ENCODE measurements at regions not wholly inside any gene's neighbourhood (a gene's known extent, or its start where the extent isn't known, plus 50 kb on each side); places are given as distances from the start of the nearest gene placed in this dataset.

GRCh38 chr15:70558406-70559264 lies 204.7 kb downstream of the UACA start:
- H3K4me3 ChIP-seq (ENCODE audit: low read depth in 1 of 2, low read length in 2 of 2), result no peak overlapping the region
- no peaks in the 10 kb centered on the region for H3K27me3 ChIP-seq (ENCODE audit: control insufficient read depth in 1 of 2, insufficient read depth in 2 of 2, low read length in 2 of 2)
- WGBS, 2 donors, result 83 to 89% methylated on average over 10 of the region's 10 CpGs

DNA sequence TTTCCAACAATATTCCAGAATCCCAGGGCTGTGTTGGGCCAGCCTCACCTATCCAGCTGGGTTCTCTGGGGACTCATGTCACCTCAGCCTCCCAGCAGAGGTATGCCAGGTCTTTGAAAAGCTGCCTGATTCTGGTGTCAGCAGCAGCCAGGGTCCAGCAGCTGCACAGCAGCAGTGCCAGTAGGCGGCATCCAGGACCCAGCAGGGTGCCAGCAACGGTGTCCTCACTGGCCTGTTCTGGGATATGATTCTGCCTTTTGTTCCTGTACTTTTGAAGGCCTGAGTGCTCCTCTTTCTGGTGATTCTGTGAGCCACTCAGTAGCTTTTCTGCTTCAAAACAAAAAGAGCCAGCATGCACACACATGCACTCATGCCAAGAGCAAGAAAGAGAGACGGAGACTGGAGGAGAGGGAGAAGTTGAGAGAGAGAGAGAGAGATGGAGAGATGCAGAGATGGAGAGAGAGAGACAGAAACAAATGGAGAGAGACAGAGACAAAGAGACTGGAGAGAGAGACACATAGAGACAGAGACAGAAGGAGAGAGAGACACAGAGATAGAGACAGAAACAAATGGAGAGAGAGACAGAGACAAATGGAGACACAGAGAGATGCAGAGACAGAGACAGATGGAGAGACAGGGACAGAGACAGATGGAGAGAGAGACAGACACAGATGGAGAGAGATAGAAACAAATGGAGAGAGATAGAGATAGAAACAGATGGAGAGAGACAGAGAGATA lies 205.7 kb downstream of the UACA start:
- 58 to 61% methylated on average over 3 of the region's 3 CpGs for WGBS, 2 donors
- peaks cover 0 to 4% of the 10 kb centered on the region in 2 donors for H3K27me3 ChIP-seq (ENCODE audit: control insufficient read depth in 1 of 2, insufficient read depth in 2 of 2, low read length in 2 of 2)

More at GRCh38 chr15:70558406-70559264, 204.7 kb downstream of the UACA start:
- no peak overlapping the region for H3K27ac ChIP-seq (ENCODE audit: low read depth in 2 of 2, low read length in 1 of 2)
- H3K4me1 ChIP-seq (ENCODE audit: control insufficient read depth in 2 of 2, insufficient read depth in 2 of 2, low read length in 1 of 2), result peaks cover 4 to 8% of the 10 kb centered on the region in 2 donors
- H3K9me3 ChIP-seq (ENCODE audit: control insufficient read depth in 2 of 2, insufficient read depth in 1 of 2, low read depth in 1 of 2, low read length in 1 of 2), result peaks cover 0 to 3% of the 10 kb centered on the region in 2 donors
- no peaks in the 10 kb centered on the region for H3K36me3 ChIP-seq (ENCODE audit: control insufficient read depth in 2 of 2, insufficient read depth in 2 of 2, low read length in 1 of 2)

GRCh38 chr15:70556779-70557178 lies 206.6 kb downstream of the UACA start:
- H3K36me3 ChIP-seq (ENCODE audit: control insufficient read depth in 2 of 2, insufficient read depth in 2 of 2, low read length in 1 of 2), result no peaks in the 10 kb centered on the region
- no peak overlapping the region for H3K27ac ChIP-seq (ENCODE audit: low read depth in 2 of 2, low read length in 1 of 2)
- WGBS, 2 donors, result 64 to 68% methylated on average over 7 of the region's 7 CpGs
- peaks cover 0 to 4% of the 10 kb centered on the region in 2 donors for H3K27me3 ChIP-seq (ENCODE audit: control insufficient read depth in 1 of 2, insufficient read depth in 2 of 2, low read length in 2 of 2)
- H3K4me3 ChIP-seq (ENCODE audit: low read depth in 1 of 2, low read length in 2 of 2), result no peak overlapping the region
- H3K9me3 ChIP-seq (ENCODE audit: control insufficient read depth in 2 of 2, insufficient read depth in 1 of 2, low read depth in 1 of 2, low read length in 1 of 2), result peaks cover 0 to 3% of the 10 kb centered on the region in 2 donors
- peaks cover 4 to 8% of the 10 kb centered on the region in 2 donors for H3K4me1 ChIP-seq (ENCODE audit: control insufficient read depth in 2 of 2, insufficient read depth in 2 of 2, low read length in 1 of 2)

More for the DNA sequence above, 205.7 kb downstream of the UACA start:
- Histone ChIP-seq H3K9me3 (ENCODE audit: control insufficient read depth in 2 of 2, insufficient read depth in 1 of 2, low read depth in 1 of 2, low read length in 1 of 2) (peaks cover 0 to 3% of the 10 kb centered on the region in 2 donors), H3K4me1 (ENCODE audit: control insufficient read depth in 2 of 2, insufficient read depth in 2 of 2, low read length in 1 of 2) (peaks cover 4 to 8% of the 10 kb centered on the region in 2 donors), H3K4me3 (ENCODE audit: low read depth in 1 of 2, low read length in 2 of 2) (no peak overlapping the region), H3K36me3 (ENCODE audit: control insufficient read depth in 2 of 2, insufficient read depth in 2 of 2, low read length in 1 of 2) (no peaks in the 10 kb centered on the region), H3K27ac (ENCODE audit: low read depth in 2 of 2, low read length in 1 of 2) (no peak overlapping the region)

GRCh38 chr15:70556151-70556741 lies 207.1 kb downstream of the UACA start:
- 82 to 89% methylated on average over 4 of the region's 4 CpGs for WGBS, 2 donors
- H3K27me3 ChIP-seq (ENCODE audit: control insufficient read depth in 1 of 2, insufficient read depth in 2 of 2, low read length in 2 of 2), result peaks cover 0 to 4% of the 10 kb centered on the region in 2 donors

GRCh38 chr15:70555713-70556112 lies 207.6 kb downstream of the UACA start:
- Histone ChIP-seq H3K27ac (ENCODE audit: low read depth in 2 of 2, low read length in 1 of 2) (no peak overlapping the region), H3K4me3 (ENCODE audit: low read depth in 1 of 2, low read length in 2 of 2) (no peak overlapping the region), H3K4me1 (ENCODE audit: control insufficient read depth in 2 of 2, insufficient read depth in 2 of 2, low read length in 1 of 2) (peaks cover 4 to 8% of the 10 kb centered on the region in 2 donors), H3K36me3 (ENCODE audit: control insufficient read depth in 2 of 2, insufficient read depth in 2 of 2, low read length in 1 of 2) (no peaks in the 10 kb centered on the region), H3K27me3 (ENCODE audit: control insufficient read depth in 1 of 2, insufficient read depth in 2 of 2, low read length in 2 of 2) (peaks cover 0 to 4% of the 10 kb centered on the region in 2 donors), H3K9me3 (ENCODE audit: control insufficient read depth in 2 of 2, insufficient read depth in 1 of 2, low read depth in 1 of 2, low read length in 1 of 2) (peaks cover 0 to 3% of the 10 kb centered on the region in 2 donors)
- 79 to 85% methylated on average over 3 of the region's 3 CpGs for WGBS, 2 donors

More at GRCh38 chr15:70556151-70556741, 207.1 kb downstream of the UACA start:
- Histone ChIP-seq H3K4me3 (ENCODE audit: low read depth in 1 of 2, low read length in 2 of 2) (no peak overlapping the region), H3K9me3 (ENCODE audit: control insufficient read depth in 2 of 2, insufficient read depth in 1 of 2, low read depth in 1 of 2, low read length in 1 of 2) (peaks cover 0 to 3% of the 10 kb centered on the region in 2 donors), H3K36me3 (ENCODE audit: control insufficient read depth in 2 of 2, insufficient read depth in 2 of 2, low read length in 1 of 2) (no peaks in the 10 kb centered on the region), H3K4me1 (ENCODE audit: control insufficient read depth in 2 of 2, insufficient read depth in 2 of 2, low read length in 1 of 2) (peaks cover 4 to 8% of the 10 kb centered on the region in 2 donors), H3K27ac (ENCODE audit: low read depth in 2 of 2, low read length in 1 of 2) (no peak overlapping the region)

DNA sequence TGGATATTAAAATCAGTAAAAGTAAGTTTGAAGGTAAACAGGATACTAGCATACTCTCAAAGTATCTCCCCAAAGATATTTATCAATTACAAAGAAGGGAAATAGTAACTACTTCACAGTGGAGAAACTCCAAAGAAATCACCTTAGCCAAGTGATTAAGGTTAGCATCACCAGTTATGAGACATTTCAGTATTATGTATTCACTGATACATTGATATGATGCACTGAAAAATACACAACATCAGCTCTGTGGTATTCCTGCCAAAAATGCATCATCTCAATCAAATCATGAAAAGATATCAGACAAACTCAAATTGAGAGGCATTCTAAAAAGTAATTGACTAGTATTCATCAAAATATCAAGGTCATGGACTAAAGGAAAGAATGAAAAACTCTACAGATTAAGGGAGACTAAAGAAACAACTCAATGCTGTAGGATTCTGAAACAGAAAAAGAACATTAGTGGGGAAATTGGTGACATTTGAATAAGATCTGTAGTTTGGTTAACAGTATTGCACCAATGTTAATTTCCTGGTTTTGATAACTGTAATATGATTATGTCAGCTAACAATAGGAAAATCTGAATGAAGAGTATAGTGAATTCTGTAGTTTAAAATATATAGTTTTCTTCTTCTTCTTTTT lies 215.4 kb downstream of the UACA start:
- Histone ChIP-seq H3K27ac (ENCODE audit: low read depth in 2 of 2, low read length in 1 of 2) (no peak overlapping the region), H3K4me3 (ENCODE audit: low read depth in 1 of 2, low read length in 2 of 2) (no peak overlapping the region), H3K27me3 (ENCODE audit: control insufficient read depth in 1 of 2, insufficient read depth in 2 of 2, low read length in 2 of 2) (peaks cover 0 to under 1% of the 10 kb centered on the region in 2 donors), H3K4me1 (ENCODE audit: control insufficient read depth in 2 of 2, insufficient read depth in 2 of 2, low read length in 1 of 2) (no peaks in the 10 kb centered on the region), H3K9me3 (ENCODE audit: control insufficient read depth in 2 of 2, insufficient read depth in 1 of 2, low read depth in 1 of 2, low read length in 1 of 2) (no peaks in the 10 kb centered on the region), H3K36me3 (ENCODE audit: control insufficient read depth in 2 of 2, insufficient read depth in 2 of 2, low read length in 1 of 2) (no peaks in the 10 kb centered on the region)

DNA sequence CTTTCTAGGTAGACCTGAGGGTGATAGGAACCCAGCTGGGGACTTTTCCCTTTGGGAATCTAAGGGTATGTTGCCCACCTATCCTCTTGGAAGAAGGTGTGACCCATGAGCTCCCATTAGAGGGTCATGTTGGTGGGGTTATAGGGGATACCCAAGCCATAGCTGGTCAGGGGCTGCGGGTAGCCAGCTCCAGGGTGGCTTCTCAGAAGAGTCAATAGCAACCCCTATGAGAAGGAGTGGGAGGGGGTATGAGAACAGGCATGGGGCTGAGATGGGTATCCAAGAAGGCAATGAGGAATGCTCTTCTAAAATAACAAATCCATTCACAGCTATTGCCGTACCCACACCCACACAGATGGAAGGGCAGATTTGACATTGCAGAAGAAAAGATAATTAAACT lies 217.8 kb downstream of the UACA start:
- H3K9me3 ChIP-seq (ENCODE audit: control insufficient read depth in 2 of 2, insufficient read depth in 1 of 2, low read depth in 1 of 2, low read length in 1 of 2), result no peaks in the 10 kb centered on the region
- no peak overlapping the region for H3K4me3 ChIP-seq (ENCODE audit: low read depth in 1 of 2, low read length in 2 of 2)
- no peak overlapping the region for H3K27ac ChIP-seq (ENCODE audit: low read depth in 2 of 2, low read length in 1 of 2)
- 95 to 96% methylated on average over 2 of the region's 2 CpGs for WGBS, 2 donors
- H3K36me3 ChIP-seq (ENCODE audit: control insufficient read depth in 2 of 2, insufficient read depth in 2 of 2, low read length in 1 of 2), result no peaks in the 10 kb centered on the region
- no peaks in the 10 kb centered on the region for H3K27me3 ChIP-seq (ENCODE audit: control insufficient read depth in 1 of 2, insufficient read depth in 2 of 2, low read length in 2 of 2)
- H3K4me1 ChIP-seq (ENCODE audit: control insufficient read depth in 2 of 2, insufficient read depth in 2 of 2, low read length in 1 of 2), result no peaks in the 10 kb centered on the region

- Histone ChIP-seq H3K4me3 (ENCODE audit: low read depth in 1 of 2, low read length in 2 of 2) (no peak overlapping the region), H3K9me3 (ENCODE audit: control insufficient read depth in 2 of 2, insufficient read depth in 1 of 2, low read depth in 1 of 2, low read length in 1 of 2) (no peaks in the 10 kb centered on the region), H3K4me1 (ENCODE audit: control insufficient read depth in 2 of 2, insufficient read depth in 2 of 2, low read length in 1 of 2) (peaks cover 0 to 2% of the 10 kb centered on the region in 2 donors), H3K36me3 (ENCODE audit: control insufficient read depth in 2 of 2, insufficient read depth in 2 of 2, low read length in 1 of 2) (no peaks in the 10 kb centered on the region), H3K27ac (ENCODE audit: low read depth in 2 of 2, low read length in 1 of 2) (no peak overlapping the region), H3K27me3 (ENCODE audit: control insufficient read depth in 1 of 2, insufficient read depth in 2 of 2, low read length in 2 of 2) (no peaks in the 10 kb centered on the region)
- WGBS, 2 donors, result 88 to 96% methylated on average over 1 of the region's 1 CpG
These were observed 221.8 kb downstream of the UACA start for GRCh38 chr15:70541511-70541910.

DNA sequence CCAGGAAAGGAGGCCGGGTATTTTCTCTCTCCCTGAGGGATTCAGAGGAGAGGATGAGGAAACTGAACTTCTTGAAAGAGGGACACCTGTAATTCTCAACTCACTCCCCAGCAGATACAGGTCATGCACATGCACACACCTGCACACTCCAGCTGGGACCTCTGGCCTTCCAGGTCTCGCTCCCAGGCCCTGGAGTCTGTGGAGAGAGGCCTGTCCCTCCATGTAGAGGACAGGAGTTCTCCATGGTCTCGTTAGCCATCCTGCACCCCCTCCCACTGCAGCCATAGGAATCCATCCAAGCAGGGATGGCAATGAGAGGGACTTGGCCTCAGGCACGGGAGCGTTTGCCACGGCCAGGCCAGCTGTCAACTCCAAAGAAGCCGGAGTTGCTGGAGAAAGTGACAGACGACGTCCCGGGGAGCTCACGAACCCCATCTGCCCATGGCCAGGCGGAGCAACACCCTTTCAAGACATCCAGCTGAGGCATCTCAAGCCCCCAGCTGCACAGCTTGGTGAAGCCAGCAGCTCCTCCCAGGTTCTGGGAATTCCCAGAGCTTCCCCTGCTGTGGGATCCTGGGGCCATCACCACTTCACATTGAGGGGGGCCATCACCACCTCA lies 223.3 kb downstream of the UACA start:
- Histone ChIP-seq H3K27ac (ENCODE audit: low read depth in 2 of 2, low read length in 1 of 2) (no peak overlapping the region), H3K4me3 (ENCODE audit: low read depth in 1 of 2, low read length in 2 of 2) (no peak overlapping the region), H3K9me3 (ENCODE audit: control insufficient read depth in 2 of 2, insufficient read depth in 1 of 2, low read depth in 1 of 2, low read length in 1 of 2) (no peaks in the 10 kb centered on the region), H3K27me3 (ENCODE audit: control insufficient read depth in 1 of 2, insufficient read depth in 2 of 2, low read length in 2 of 2) (no peaks in the 10 kb centered on the region), H3K36me3 (ENCODE audit: control insufficient read depth in 2 of 2, insufficient read depth in 2 of 2, low read length in 1 of 2) (no peaks in the 10 kb centered on the region), H3K4me1 (ENCODE audit: control insufficient read depth in 2 of 2, insufficient read depth in 2 of 2, low read length in 1 of 2) (peaks cover 0 to 2% of the 10 kb centered on the region in 2 donors)
- 67 to 68% methylated on average over 12 of the region's 12 CpGs for WGBS, 2 donors

All from esophagus (tissue), 2 donors.